SK-N-SH (cell line): ENCODE measurements at regions not wholly inside any gene's neighbourhood (a gene's known extent, or its start where the extent isn't known, plus 50 kb on each side); places are given as distances from the start of the nearest gene placed in this dataset.

Experiments
- CTCF ChIA-PET: fragments of 300-600, 350-600 bp; formaldehyde crosslinking; extraction: SDS; loops from one replicate; lab custom pipeline; 2021; lab: Yijun Ruan, JAX
- POLR2A ChIA-PET: fragments of 350-600 bp; sonication (Branson Sonifier 250); formaldehyde crosslinking; extraction: SDS; loops from one replicate; lab custom pipeline; 2020; ENCODE audit warnings: antibody characterized with exemption, inconsistent platforms; lab: Yijun Ruan, JAX
- DNase-seq: peaks from one replicate; pipeline ENCODE4 v3.0.0; 2012
- H2AFZ ChIP-seq: fragments of 200-600 bp; sonication (generic); 2 replicates; pipeline ENCODE4 v1.8.1; 2016; ENCODE audit warnings: antibody characterized with exemption, mild to moderate bottlenecking, low read depth
- H3F3A ChIP-seq: fragments of 200-600 bp; sonication (generic); replicated peaks from 2 replicates; pipeline ENCODE3; 2016; ENCODE audit warnings: antibody characterized with exemption, mild to moderate bottlenecking; ENCODE audit not compliant: insufficient read depth
- H3K27ac ChIP-seq, 2 experiments: fragments of 200-500 bp in 1 of 2; fragments of 200-600 bp in 1 of 2; sonication (Bioruptor generic) in 1 of 2; sonication (generic), shearing (Covaris generic) in 1 of 2; 2 replicates each; pipeline versions ENCODE4 v1.5.1 to v1.6.1; 2014 to 2016; ENCODE audit warnings: low read depth in 2 of 2, inconsistent platforms in 1 of 2, low read length in 1 of 2, mild to moderate bottlenecking in 1 of 2, mixed read lengths in 1 of 2
- H3K27me3 ChIP-seq: fragments of 200-600 bp; sonication (generic), shearing (Covaris generic); 2 replicates; pipeline ENCODE4 v1.6.1; 2016; ENCODE audit warnings: mixed run types; ENCODE audit not compliant: insufficient read depth
- H3K36me3 ChIP-seq, 2 experiments: fragments of 200-500 bp in 1 of 2; fragments of 200-600 bp in 1 of 2; sonication (Bioruptor generic) in 1 of 2; sonication (generic) in 1 of 2; replicated peaks in 1 of 2; 2 replicates each; pipeline versions ENCODE3 to v1.5.1; 2014 to 2016; ENCODE audit warnings: low read length in 1 of 2, mild to moderate bottlenecking in 1 of 2; ENCODE audit not compliant: insufficient read depth in 2 of 2, control insufficient read depth in 1 of 2
- H3K4me1 ChIP-seq, 2 experiments: fragments of 200-500 bp in 1 of 2; fragments of 200-600 bp in 1 of 2; sonication (Bioruptor generic) in 1 of 2; sonication (generic), shearing (Covaris generic) in 1 of 2; 2 replicates each; pipeline versions ENCODE4 v1.5.1 to v1.6.1; 2014 to 2016; ENCODE audit warnings: low read depth in 1 of 2, low read length in 1 of 2, mixed run types in 1 of 2; ENCODE audit not compliant: insufficient read depth in 2 of 2, control insufficient read depth in 1 of 2
- H3K4me2 ChIP-seq: fragments of 200-600 bp; sonication (generic), shearing (Covaris generic); 2 replicates; pipeline ENCODE4 v1.6.1; 2017; ENCODE audit warnings: mixed run types
- H3K4me3 ChIP-seq, 2 experiments: fragments of 200-500 bp in 1 of 2; fragments of 200-600 bp in 1 of 2; sonication (Bioruptor generic) in 1 of 2; sonication (generic), shearing (Covaris generic) in 1 of 2; 2 replicates each; pipeline versions ENCODE4 v1.5.1 to v1.8.1; 2014 to 2016; ENCODE audit warnings: low read depth in 2 of 2, inconsistent platforms in 1 of 2, low read length in 1 of 2, mild to moderate bottlenecking in 1 of 2, mixed read lengths in 1 of 2, moderate library complexity in 1 of 2
- H3K79me2 ChIP-seq: fragments of 200-600 bp; sonication (generic); 2 replicates; pipeline ENCODE4 v1.8.1; 2017; ENCODE audit warnings: mild to moderate bottlenecking; ENCODE audit not compliant: insufficient read depth
- H3K9ac ChIP-seq: fragments of 200-600 bp; sonication (generic); 2 replicates; pipeline ENCODE4 v1.6.1; 2017; ENCODE audit warnings: mixed run types
- H3K9me2 ChIP-seq: fragments of 200-600 bp; sonication (generic); 2 replicates; pipeline ENCODE4 v1.6.1; 2017; ENCODE audit warnings: mixed run types
- H3K9me3 ChIP-seq: fragments of 200-600 bp; sonication (generic); 2 replicates; pipeline ENCODE4 v1.6.1; 2017; ENCODE audit warnings: mixed run types, mild to moderate bottlenecking, moderate library complexity
- H4K20me1 ChIP-seq: fragments of 200-600 bp; sonication (generic); 2 replicates; pipeline ENCODE4 v1.6.1; 2017; ENCODE audit warnings: mild to moderate bottlenecking, mixed run types; ENCODE audit not compliant: insufficient read depth
- ELF1 ChIP-seq: IDR thresholded peaks from 2 replicates; pipeline ENCODE4 v1.4.0; 2012
- FOXJ3 ChIP-seq: sonication (generic); formaldehyde crosslinking; IDR thresholded peaks from 2 replicates; pipeline ENCODE4 v1.5.1; 2020; ENCODE audit warnings: mild to moderate bottlenecking, missing genetic modification reagents
- FOXM1 ChIP-seq: IDR thresholded peaks from 2 replicates; pipeline ENCODE4 v1.4.0; 2012; ENCODE audit warnings: low read depth, mild to moderate bottlenecking
- GABPA ChIP-seq: IDR thresholded peaks from 2 replicates; pipeline ENCODE4 v1.4.0; 2012; ENCODE audit warnings: low read depth, mild to moderate bottlenecking
- GATA2 ChIP-seq: sonication (generic); formaldehyde crosslinking; IDR thresholded peaks from 2 replicates; pipeline ENCODE4 v1.5.0; 2020; ENCODE audit warnings: mild to moderate bottlenecking, missing genetic modification reagents
- IRF3 ChIP-seq: fragments of 150-350 bp; IDR thresholded peaks from 2 replicates; pipeline ENCODE4 v1.6.1; 2016; ENCODE audit warnings: mild to moderate bottlenecking, low read depth, low read length
- MAX ChIP-seq: IDR thresholded peaks from 2 replicates; pipeline ENCODE4 v1.4.0; 2012; ENCODE audit warnings: low read depth
- MEF2A ChIP-seq: IDR thresholded peaks from 2 replicates; pipeline ENCODE4 v1.4.0; 2012; ENCODE audit warnings: low read depth, borderline replicate concordance
- MXI1 ChIP-seq: IDR thresholded peaks from 2 replicates; pipeline ENCODE4 v1.6.1; 2012; ENCODE audit warnings: mild to moderate bottlenecking, low read depth, low read length, improper control_type of control experiment
- NFIC ChIP-seq: IDR thresholded peaks from 2 replicates; pipeline ENCODE4 v1.4.0; 2012; ENCODE audit warnings: borderline replicate concordance
- NRF1 ChIP-seq: IDR thresholded peaks from 2 replicates; pipeline ENCODE4 v1.6.1; 2012; ENCODE audit warnings: low read depth, mild to moderate bottlenecking, low read length
- PBX3 ChIP-seq: IDR thresholded peaks from 2 replicates; pipeline ENCODE4; 2012
- POLR2AphosphoS5 ChIP-seq: IDR thresholded peaks from 2 replicates; pipeline ENCODE4 v1.6.1; 2012; ENCODE audit warnings: low read depth, low read length
- RAD21 ChIP-seq: IDR thresholded peaks from 2 replicates; pipeline ENCODE4 v1.6.1; 2012; ENCODE audit warnings: mild to moderate bottlenecking, low read length
- RXRA ChIP-seq: IDR thresholded peaks from 2 replicates; pipeline ENCODE4 v1.4.0; 2012; ENCODE audit warnings: low read depth, mild to moderate bottlenecking, borderline replicate concordance
- SIN3A ChIP-seq: IDR thresholded peaks from 2 replicates; pipeline ENCODE4 v1.6.1; 2012; ENCODE audit warnings: low read depth, mild to moderate bottlenecking, low read length, moderate library complexity, borderline replicate concordance
- SMC3 ChIP-seq: IDR thresholded peaks from 2 replicates; pipeline ENCODE4 v1.6.1; 2012; ENCODE audit warnings: low read depth, low read length, improper control_type of control experiment
- TAF1 ChIP-seq: IDR thresholded peaks from 2 replicates; pipeline ENCODE4 v1.6.1; 2012; ENCODE audit warnings: low read depth, mild to moderate bottlenecking, low read length, moderate library complexity, borderline replicate concordance
- TEAD4 ChIP-seq: IDR thresholded peaks from 2 replicates; pipeline ENCODE4 v1.4.0; 2012; ENCODE audit warnings: mild to moderate bottlenecking, borderline replicate concordance; ENCODE audit not compliant: insufficient read depth
- USF1 ChIP-seq: IDR thresholded peaks from 2 replicates; pipeline ENCODE4 v1.4.0; 2012; ENCODE audit warnings: low read depth, borderline replicate concordance
- WGBS: methylation state at CpG from one replicate; pipeline ENCODE4 v1.1.6; 2017; ENCODE audit warnings: low lambda C conversion rate; 5-methylcytosine and 5-hydroxymethylcytosine counted together

DNA sequence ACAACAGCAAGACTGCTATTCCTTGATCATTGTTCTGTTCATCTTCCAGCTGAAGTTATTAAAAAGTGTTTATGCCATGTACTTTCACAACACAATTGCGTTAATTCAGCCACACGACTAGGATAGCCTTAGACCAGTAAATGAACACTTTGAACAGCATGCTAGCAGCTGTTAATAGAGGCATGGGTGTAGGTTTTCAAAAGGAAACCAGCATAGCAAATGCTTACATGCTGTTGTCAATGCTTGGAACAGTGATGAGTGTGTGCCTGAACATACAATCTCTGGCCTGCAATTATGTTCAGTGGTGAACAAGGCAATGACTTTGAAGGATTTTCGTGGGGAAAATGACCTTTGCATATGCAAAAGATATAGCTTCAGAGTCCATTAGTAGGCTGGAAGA, 127.4 kb upstream of the RBM19 start:
- H3K36me3 ChIP-seq = no peaks in the 10 kb centered on the region
- POLR2A ChIA-PET = no interaction called here
- H4K20me1 ChIP-seq = no peaks in the 10 kb centered on the region
- no peaks in the 10 kb centered on the region for H3K9me3 ChIP-seq
- no peaks in the 10 kb centered on the region for H3K9me2 ChIP-seq
- no peak overlapping the region for H2AFZ ChIP-seq
- H3K27me3 ChIP-seq = no peaks in the 10 kb centered on the region
- H3K9ac ChIP-seq = no peak overlapping the region
- no peaks in the 10 kb centered on the region for H3F3A ChIP-seq
- no peak for TF ChIP-seq SIN3A
- TF ChIP-seq RXRA = no peak
- TF ChIP-seq MXI1 = no peak
- TF ChIP-seq MAX = no peak
- TF ChIP-seq GABPA = no peak
- TF ChIP-seq ELF1 = no peak
- TF ChIP-seq PBX3 = no peak
- TF ChIP-seq TEAD4 = no peak
- no peak for TF ChIP-seq POLR2AphosphoS5
- TF ChIP-seq IRF3 = no peak
- no peak for TF ChIP-seq FOXM1
- TF ChIP-seq RAD21 = no peak
- no peak for TF ChIP-seq NFIC
- TF ChIP-seq SMC3 = no peak
- no peak for TF ChIP-seq MEF2A
- TF ChIP-seq USF1 = no peak
- no peak for TF ChIP-seq NRF1
- no peak for TF ChIP-seq TAF1
- TF ChIP-seq, all 33 proteins: peak for 0
- CTCF ChIA-PET = no interaction called here
- Histone ChIP-seq H3K79me2 (no peaks in the 10 kb centered on the region), H3K27ac (no peak overlapping the region), H3K4me2 (no peak overlapping the region), H3K4me1 (no peaks in the 10 kb centered on the region), H3K4me3 (no peak overlapping the region)
- no peak for DNase-seq
- WGBS = 2% methylated on average over 3 of the region's 3 CpGs

- H2AFZ ChIP-seq = no peak overlapping the region
- H4K20me1 ChIP-seq = no peaks in the 10 kb centered on the region
- TF ChIP-seq MXI1 (no peak), NRF1 (no peak), GATA2 (CRISPR knock-in tag) (no peak), FOXJ3 (no peak)
- ChIA-PET POLR2A (no interaction called here), CTCF (no interaction called here)
- H3K36me3 ChIP-seq = no peaks in the 10 kb centered on the region
- H3K9me3 ChIP-seq = no peaks in the 10 kb centered on the region
- DNase-seq = no peak
- no peak overlapping the region for H3K4me2 ChIP-seq
- no peak overlapping the region for H3K4me3 ChIP-seq
- no peaks in the 10 kb centered on the region for H3K9me2 ChIP-seq
- H3K79me2 ChIP-seq = no peaks in the 10 kb centered on the region
- H3K4me1 ChIP-seq = no peaks in the 10 kb centered on the region
- H3K27me3 ChIP-seq = no peaks in the 10 kb centered on the region
- no peak overlapping the region for H3K9ac ChIP-seq
- H3K27ac ChIP-seq = no peak overlapping the region
- WGBS = 2% methylated on average over 2 of the region's 2 CpGs
- H3F3A ChIP-seq = no peaks in the 10 kb centered on the region
These were observed 126.9 kb upstream of the RBM19 start for GRCh38 chr12:114092981-114093380.
